H9 (cell line): ENCODE measurements at regions not wholly inside any gene's neighbourhood (a gene's known extent, or its start where the extent isn't known, plus 50 kb on each side); places are given as distances from the start of the nearest gene placed in this dataset.

Experiments used
- DNase-seq: peaks from one replicate; pipeline ENCODE4 v3.0.0-alpha.2; 2017
- H2AFZ ChIP-seq: one replicate; pipeline ENCODE4 v1.6.1; 2013; ENCODE audit warnings: mild to moderate bottlenecking, low read length, control low read depth, moderate library complexity
- H2AK5ac ChIP-seq: 2 replicates; pipeline ENCODE4 v1.6.1; 2013; ENCODE audit warnings: low read length, control low read depth, mixed read lengths; ENCODE audit not compliant: insufficient read length
- H2BK120ac ChIP-seq: one replicate; pipeline ENCODE4 v1.6.1; 2013; ENCODE audit warnings: low read depth, mild to moderate bottlenecking, low read length, control low read depth, inconsistent platforms; ENCODE audit not compliant: poor library complexity, severe bottlenecking
- H2BK12ac ChIP-seq: 2 replicates; pipeline ENCODE4 v1.6.1; 2013; ENCODE audit warnings: low read length, control low read depth, mixed read lengths, low read depth; ENCODE audit not compliant: insufficient read length
- H2BK15ac ChIP-seq: 2 replicates; pipeline ENCODE4 v1.6.1; 2013; ENCODE audit warnings: low read depth, low read length, control low read depth
- H2BK20ac ChIP-seq: one replicate; pipeline ENCODE4 v1.6.1; 2013; ENCODE audit warnings: low read depth, mild to moderate bottlenecking, low read length, control low read depth, inconsistent platforms; ENCODE audit not compliant: poor library complexity, severe bottlenecking
- H2BK5ac ChIP-seq: 2 replicates; pipeline ENCODE4 v1.6.1; 2013; ENCODE audit warnings: low read length, control low read depth, mixed read lengths; ENCODE audit not compliant: insufficient read length
- H3K14ac ChIP-seq: 2 replicates; pipeline ENCODE4 v1.6.1; 2013; ENCODE audit warnings: low read length, control low read depth; ENCODE audit not compliant: insufficient read depth
- H3K18ac ChIP-seq: 2 replicates; pipeline ENCODE4 v1.6.1; 2013; ENCODE audit warnings: low read depth, mild to moderate bottlenecking, mixed read lengths, low read length, control low read depth; ENCODE audit not compliant: insufficient read length
- H3K23ac ChIP-seq: 2 replicates; pipeline ENCODE4 v1.6.1; 2013; ENCODE audit warnings: low read length, control low read depth, mixed read lengths, low read depth; ENCODE audit not compliant: insufficient read length
- H3K23me2 ChIP-seq: 2 replicates; pipeline ENCODE4 v1.6.1; 2013; ENCODE audit warnings: low read depth, mild to moderate bottlenecking, mixed read lengths, low read length, control low read depth; ENCODE audit not compliant: insufficient read length, poor library complexity, severe bottlenecking
- H3K27ac ChIP-seq: 2 replicates; pipeline ENCODE4 v1.5.1; 2013; ENCODE audit warnings: low read length, control low read depth, mixed read lengths, low read depth; ENCODE audit not compliant: insufficient read length
- H3K27me3 ChIP-seq: 2 replicates; pipeline ENCODE4 v1.6.1; 2013; ENCODE audit warnings: low read length, control low read depth, inconsistent platforms; ENCODE audit not compliant: insufficient read depth
- H3K4ac ChIP-seq: 2 replicates; pipeline ENCODE4 v1.6.1; 2013; ENCODE audit warnings: low read depth, mild to moderate bottlenecking, control low read depth, inconsistent platforms, low read length, moderate library complexity
- H3K4me1 ChIP-seq: 2 replicates; pipeline ENCODE4 v1.6.1; 2013; ENCODE audit warnings: low read length, control low read depth, inconsistent platforms; ENCODE audit not compliant: insufficient read depth
- H3K4me2 ChIP-seq: 2 replicates; pipeline ENCODE4 v1.6.1; 2013; ENCODE audit warnings: low read length, control low read depth, mixed read lengths; ENCODE audit not compliant: insufficient read length, insufficient read depth
- H3K56ac ChIP-seq: 2 replicates; pipeline ENCODE4 v1.6.1; 2013; ENCODE audit warnings: low read depth, mild to moderate bottlenecking, mixed read lengths, low read length, control low read depth; ENCODE audit not compliant: insufficient read length
- H3K79me1 ChIP-seq: 2 replicates; pipeline ENCODE4 v1.6.1; 2013; ENCODE audit warnings: low read depth, mild to moderate bottlenecking, moderate library complexity, low read length, control low read depth, inconsistent platforms; ENCODE audit not compliant: insufficient read depth, poor library complexity, severe bottlenecking
- H3K79me2 ChIP-seq: 2 replicates; pipeline ENCODE4 v1.6.1; 2013; ENCODE audit warnings: low read length, control low read depth, inconsistent platforms; ENCODE audit not compliant: insufficient read depth
- H3K9ac ChIP-seq: 2 replicates; pipeline ENCODE4 v1.6.1; 2013; ENCODE audit warnings: low read length, control low read depth, mixed read lengths; ENCODE audit not compliant: insufficient read length; ENCODE audit errors: extremely low read depth
- H3K9me3 ChIP-seq: one replicate; pipeline ENCODE4 v1.6.1; 2013; ENCODE audit warnings: low read depth, low read length, inconsistent platforms; ENCODE audit not compliant: control insufficient read depth
- H3T11ph ChIP-seq: one replicate; pipeline ENCODE4 v1.6.1; 2013; ENCODE audit warnings: mild to moderate bottlenecking, low read length, control low read depth, inconsistent platforms
- H4K20me1 ChIP-seq: one replicate; pipeline ENCODE4 v1.6.1; 2013; ENCODE audit not compliant: control insufficient read depth, insufficient read length, insufficient read depth
- H4K5ac ChIP-seq: 2 replicates; pipeline ENCODE4 v1.6.1; 2013; ENCODE audit warnings: low read depth, mild to moderate bottlenecking, mixed read lengths, low read length, control low read depth; ENCODE audit not compliant: insufficient read length
- H4K8ac ChIP-seq: replicated peaks from 2 replicates; pipeline ENCODE4 v1.6.1; 2013; ENCODE audit warnings: low read length, control low read depth, mixed read lengths, low read depth; ENCODE audit not compliant: insufficient read length
- H4K91ac ChIP-seq: 2 replicates; pipeline ENCODE4 v1.6.1; 2013; ENCODE audit warnings: low read depth, mild to moderate bottlenecking, moderate library complexity, mixed read lengths, low read length, control low read depth; ENCODE audit not compliant: insufficient read length
- H3K27ac Mint-ChIP-seq, 3 experiments: 2 replicates in 2 of 3; 3 replicates in 1 of 3; pipeline ENCODE4 v1.8.0; 2020 to 2021; ENCODE audit warnings: mixed read lengths in 3 of 3, mild to moderate bottlenecking in 1 of 3, moderate library complexity in 1 of 3
- H3K27me3 Mint-ChIP-seq: 2 replicates; pipeline ENCODE4 v1.8.0; 2021; ENCODE audit warnings: low read depth, mild to moderate bottlenecking, moderate library complexity, mixed read lengths
- H3K36me3 Mint-ChIP-seq, 3 experiments: 2 replicates in 2 of 3; 3 replicates in 1 of 3; pipeline ENCODE4 v1.8.0; 2020 to 2021; ENCODE audit warnings: low read depth in 3 of 3, mixed read lengths in 3 of 3; ENCODE audit not compliant: insufficient read depth in 1 of 3
- H3K4me1 Mint-ChIP-seq, 2 experiments: 2 replicates each; pipeline ENCODE4 v1.8.0; 2020; ENCODE audit warnings: mixed read lengths in 2 of 2
- H3K4me3 Mint-ChIP-seq, 2 experiments: 2 replicates in 1 of 2; 3 replicates in 1 of 2; pipeline ENCODE4 v1.8.0; 2020 to 2021; ENCODE audit warnings: mild to moderate bottlenecking in 2 of 2, mixed read lengths in 2 of 2, moderate library complexity in 1 of 2
- H3K9me3 Mint-ChIP-seq, 2 experiments: 2 replicates in 1 of 2; 3 replicates in 1 of 2; pipeline ENCODE4 v1.8.0; 2020; ENCODE audit warnings: mild to moderate bottlenecking in 2 of 2, mixed read lengths in 2 of 2, moderate library complexity in 1 of 2
- WGBS: extraction: QIAGEN DNeasy Blood & Tissue Kit; methylation state at CpG from one replicate; pipeline ENCODE4 v1.1.7; 2013; ENCODE audit warnings: missing lambda C conversion rate, low lambda C conversion rate, mixed read lengths; ENCODE audit not compliant: insufficient read length; ENCODE audit errors: extremely low coverage; 5-methylcytosine and 5-hydroxymethylcytosine counted together
- TF ChIP-seq, protein P1 (sequence below): fragments of 200-600 bp; sonication (generic); conservative IDR thresholded peaks from 3 replicates; pipeline ENCODE4 v1.8.0; 2021; ENCODE audit warnings: antibody characterized with exemption, mild to moderate bottlenecking

DNA sequence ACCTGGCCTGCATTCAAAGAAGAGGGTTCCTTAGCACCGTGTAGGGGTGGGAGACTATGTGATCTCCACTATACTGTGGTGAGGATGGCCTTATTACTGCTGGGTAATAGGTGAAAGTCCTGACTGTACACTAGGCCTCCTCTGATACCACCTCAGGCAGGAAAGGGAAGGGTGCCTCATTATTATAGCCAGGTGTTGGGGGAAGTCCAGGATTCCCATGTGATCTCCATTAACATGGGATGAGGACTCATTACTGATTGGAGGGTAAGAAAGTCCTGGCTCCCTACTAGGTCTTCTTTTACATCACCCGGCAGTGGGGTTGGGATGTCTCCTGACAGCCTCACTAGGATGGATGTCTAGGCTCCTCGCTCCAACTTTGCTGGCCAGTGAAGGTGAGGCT is 252.1 kb downstream of the LRIG3 start:
- H3K9me3 Mint-ChIP-seq, result no peaks in the 10 kb centered on the region; a peak in 1 of 5 replicates
- Histone ChIP-seq H3K9me3 (no peaks in the 10 kb centered on the region), H2BK12ac (no peak overlapping the region), H2BK20ac (no peak overlapping the region), H2BK5ac (no peak overlapping the region), H2BK15ac (no peak overlapping the region), H2AK5ac (no peak overlapping the region), H3K4me2 (no peak overlapping the region), H4K8ac (no peak overlapping the region), H3K4me1 (peaks cover 6% of the 10 kb centered on the region; the same call in 1 of the 2 replicates), H3K9ac (no peak overlapping the region), H3K27ac (no peak overlapping the region), H3K14ac (no peak overlapping the region), H4K5ac (no peak overlapping the region), H3K18ac (no peak overlapping the region), H3K56ac (no peak overlapping the region), H3K23ac (no peak overlapping the region), H3K79me1 (no peaks in the 10 kb centered on the region), H3K23me2 (no peaks in the 10 kb centered on the region), H3K27me3 (no peaks in the 10 kb centered on the region), H3K79me2 (no peaks in the 10 kb centered on the region), H2AFZ (no peak overlapping the region), H4K20me1 (no peaks in the 10 kb centered on the region), H3K4ac (no peak overlapping the region), H2BK120ac (no peak overlapping the region), H3T11ph (no peak overlapping the region), H4K91ac (no peak overlapping the region)
- H3K36me3 Mint-ChIP-seq, result peaks cover 0 to 7% (median 0%) of the 10 kb centered on the region in 3 experiments; a peak in 2 of 7 replicates
- H3K4me1 Mint-ChIP-seq, result peaks cover 13 to 23% of the 10 kb centered on the region in 2 experiments
- H3K4me3 Mint-ChIP-seq, result no peak overlapping the region
- H3K27ac Mint-ChIP-seq, result no peak overlapping the region
- DNase-seq, result no peak
- WGBS, result no CpG with 5 or more reads among the region's 3 CpGs
- TF ChIP-seq, protein P1, sequence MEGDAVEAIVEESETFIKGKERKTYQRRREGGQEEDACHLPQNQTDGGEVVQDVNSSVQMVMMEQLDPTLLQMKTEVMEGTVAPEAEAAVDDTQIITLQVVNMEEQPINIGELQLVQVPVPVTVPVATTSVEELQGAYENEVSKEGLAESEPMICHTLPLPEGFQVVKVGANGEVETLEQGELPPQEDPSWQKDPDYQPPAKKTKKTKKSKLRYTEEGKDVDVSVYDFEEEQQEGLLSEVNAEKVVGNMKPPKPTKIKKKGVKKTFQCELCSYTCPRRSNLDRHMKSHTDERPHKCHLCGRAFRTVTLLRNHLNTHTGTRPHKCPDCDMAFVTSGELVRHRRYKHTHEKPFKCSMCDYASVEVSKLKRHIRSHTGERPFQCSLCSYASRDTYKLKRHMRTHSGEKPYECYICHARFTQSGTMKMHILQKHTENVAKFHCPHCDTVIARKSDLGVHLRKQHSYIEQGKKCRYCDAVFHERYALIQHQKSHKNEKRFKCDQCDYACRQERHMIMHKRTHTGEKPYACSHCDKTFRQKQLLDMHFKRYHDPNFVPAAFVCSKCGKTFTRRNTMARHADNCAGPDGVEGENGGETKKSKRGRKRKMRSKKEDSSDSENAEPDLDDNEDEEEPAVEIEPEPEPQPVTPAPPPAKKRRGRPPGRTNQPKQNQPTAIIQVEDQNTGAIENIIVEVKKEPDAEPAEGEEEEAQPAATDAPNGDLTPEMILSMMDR, result no peak
- H3K27me3 Mint-ChIP-seq, result no peaks in the 10 kb centered on the region
